T-cell (primary cell): ENCODE measurements at regions not wholly inside any gene's neighbourhood (a gene's known extent, or its start where the extent isn't known, plus 50 kb on each side); places are given as distances from the start of the nearest gene placed in this dataset.

Experiments
- ATAC-seq, 4 experiments: fragments of 200-7000 bp in 3 of 4; fragments of 150-1000 bp in 1 of 4; cut with Tn5 transposase; replicated peaks in 1 of 4; 1 replicate in 3 of 4; 2 replicates in 1 of 4; pipeline ENCODE4 v1.10.0; 2021; ENCODE audit warnings: moderate library complexity in 3 of 4, mild to moderate bottlenecking in 2 of 4, moderate number of reproducible peaks in 1 of 4
- CTCF ChIA-PET, 2 donors: fragments of 300-600 bp; sonication (Branson Sonifier 250); formaldehyde crosslinking; loops; one replicate each; lab custom pipeline; 2022; ENCODE audit warnings: antibody characterized with exemption in 2 of 2; lab: Charles Lee
- POLR2A ChIA-PET, 2 donors: fragments of 300-600 bp; sonication (Branson Sonifier 250); formaldehyde crosslinking; loops; one replicate each; lab custom pipeline; 2022; ENCODE audit warnings: antibody characterized with exemption in 2 of 2; lab: Charles Lee
- DNase-seq, 35 experiments: peaks; one replicate each; pipeline versions ENCODE4 v3.0.0 to v3.0.0-alpha.2; 2013 to 2023
- H3K27ac ChIP-seq: one replicate; pipeline ENCODE4 v1.5.1; 2013; ENCODE audit warnings: low read length
- H3K27me3 ChIP-seq, 2 experiments: replicated peaks in 1 of 2; 1 replicate in 1 of 2; 2 replicates in 1 of 2; pipeline versions ENCODE4 v1.6.1 to v1.7.0; 2013; ENCODE audit warnings: low read length in 1 of 2, mixed read lengths in 1 of 2; ENCODE audit not compliant: control insufficient read depth in 2 of 2, insufficient read depth in 2 of 2; ENCODE audit errors: extremely low read depth in 1 of 2
- H3K36me3 ChIP-seq, 2 donors: 1 replicate in 1 of 2; 2 replicates in 1 of 2; pipeline versions ENCODE4 v1.6.1 to v1.7.0; 2013; ENCODE audit warnings: low read length in 1 of 2; ENCODE audit not compliant: control insufficient read depth in 2 of 2, insufficient read depth in 1 of 2; ENCODE audit errors: extremely low read depth in 1 of 2
- H3K4me1 ChIP-seq, 2 experiments: 1 replicate in 1 of 2; 2 replicates in 1 of 2; pipeline versions ENCODE4 v1.6.1 to v1.7.0; 2013; ENCODE audit warnings: low read length in 2 of 2, mixed read lengths in 1 of 2; ENCODE audit not compliant: insufficient read depth in 2 of 2, control insufficient read depth in 1 of 2; ENCODE audit errors: extremely low read depth in 1 of 2
- H3K4me3 ChIP-seq, 2 donors: 1 replicate in 1 of 2; 2 replicates in 1 of 2; pipeline versions ENCODE4 v1.5.1 to v1.7.0; 2013; ENCODE audit warnings: mild to moderate bottlenecking in 2 of 2, low read length in 1 of 2, moderate library complexity in 1 of 2; ENCODE audit not compliant: control insufficient read depth in 1 of 2; ENCODE audit errors: extremely low read depth in 1 of 2
- H3K9me3 ChIP-seq: 2 replicates; pipeline ENCODE4 v1.7.0; 2013
- H3K27ac Mint-ChIP-seq, 2 donors: one replicate each; pipeline ENCODE4 v1.8.0; 2020 to 2021; ENCODE audit warnings: mild to moderate bottlenecking in 2 of 2, mixed read lengths in 2 of 2
- H3K27me3 Mint-ChIP-seq, 2 donors: one replicate each; pipeline ENCODE4 v1.8.0; 2021 to 2022; ENCODE audit warnings: mixed read lengths in 2 of 2
- H3K36me3 Mint-ChIP-seq: one replicate; pipeline ENCODE4 v1.8.0; 2021; ENCODE audit warnings: mixed read lengths
- H3K4me1 Mint-ChIP-seq, 3 donors: one replicate each; pipeline ENCODE4 v1.8.0; 2020 to 2022; ENCODE audit warnings: mixed read lengths in 3 of 3, mild to moderate bottlenecking in 1 of 3
- H3K4me3 Mint-ChIP-seq, 3 donors: one replicate each; pipeline ENCODE4 v1.8.0; 2020 to 2022; ENCODE audit warnings: mild to moderate bottlenecking in 3 of 3, mixed read lengths in 3 of 3, moderate library complexity in 3 of 3
- H3K9me3 Mint-ChIP-seq, 3 donors: one replicate each; pipeline ENCODE4 v1.8.0; 2020 to 2022; ENCODE audit warnings: mixed read lengths in 3 of 3
- WGBS: methylation state at CpG from one replicate; pipeline ENCODE4 v1.1.5; 2013; ENCODE audit warnings: missing lambda C conversion rate; ENCODE audit not compliant: insufficient coverage; 5-methylcytosine and 5-hydroxymethylcytosine counted together

- Mint-ChIP-seq H3K36me3 (no peaks in the 10 kb centered on the region), H3K4me3 (no peak overlapping the region), H3K9me3 (no peaks in the 10 kb centered on the region), H3K27me3 (no peaks in the 10 kb centered on the region), H3K27ac (no peak overlapping the region), H3K4me1 (peaks cover 0 to 6% (median 0%) of the 10 kb centered on the region in 3 donors)
- POLR2A ChIA-PET: no interaction called here
- ATAC-seq: no peak
- WGBS: 57% methylated on average over 2 of the region's 4 CpGs
- no peaks in the 10 kb centered on the region for H3K9me3 ChIP-seq
- H3K36me3 ChIP-seq: no peaks in the 10 kb centered on the region
- no peaks in the 10 kb centered on the region for H3K4me1 ChIP-seq
- CTCF ChIA-PET: no interaction called here
- no peak overlapping the region for H3K4me3 ChIP-seq
- no peaks in the 10 kb centered on the region for H3K27me3 ChIP-seq
- DNase-seq: no peak
- no peak overlapping the region for H3K27ac ChIP-seq
Observed at GRCh38 chr2:143901185-143901842, 618.6 kb downstream of the ZEB2 start.

- H3K27ac ChIP-seq: no peak overlapping the region
- ChIA-PET CTCF (interaction anchor here in 1 of 2 donors (0.6 kb wide), 1 partner anchor 1053 kb away, joined by 6 read pairs; no protein-coding TSS in a partner anchor), POLR2A (no interaction called here)
- ATAC-seq: no peak
- H3K27me3 Mint-ChIP-seq: no peaks in the 10 kb centered on the region
- no peak for DNase-seq
- H3K4me1 ChIP-seq: no peaks in the 10 kb centered on the region
- no peaks in the 10 kb centered on the region for H3K36me3 Mint-ChIP-seq
- H3K4me3 Mint-ChIP-seq: no peak overlapping the region
- H3K9me3 Mint-ChIP-seq: no peaks in the 10 kb centered on the region
- no peak overlapping the region for H3K27ac Mint-ChIP-seq
- H3K27me3 ChIP-seq: no peaks in the 10 kb centered on the region
- H3K4me1 Mint-ChIP-seq: peaks cover 0 to 6% (median 0%) of the 10 kb centered on the region in 3 donors
- H3K4me3 ChIP-seq: no peak overlapping the region
- H3K9me3 ChIP-seq: no peaks in the 10 kb centered on the region
- WGBS: 88% methylated on average over 2 of the region's 4 CpGs
- no peaks in the 10 kb centered on the region for H3K36me3 ChIP-seq
Observed at GRCh38 chr2:143899987-143900386, 619.9 kb downstream of the ZEB2 start.

- H3K27me3 ChIP-seq: peaks cover 0 to 4% of the 10 kb centered on the region in 2 experiments
- H3K9me3 Mint-ChIP-seq: no peaks in the 10 kb centered on the region
- no peaks in the 10 kb centered on the region for H3K9me3 ChIP-seq
- no peaks in the 10 kb centered on the region for H3K4me1 Mint-ChIP-seq
- CTCF ChIA-PET: no interaction called here
- no CpG with 5 or more reads among the region's 3 CpGs for WGBS
- H3K4me3 ChIP-seq: no peak overlapping the region
- H3K4me1 ChIP-seq: no peaks in the 10 kb centered on the region
- ATAC-seq: no peak
- no peak overlapping the region for H3K27ac ChIP-seq
- H3K36me3 ChIP-seq: no peaks in the 10 kb centered on the region
- H3K27me3 Mint-ChIP-seq: peaks cover 0 to 11% of the 10 kb centered on the region in 2 donors
- DNase-seq: no peak
- H3K4me3 Mint-ChIP-seq: no peak overlapping the region
- no peaks in the 10 kb centered on the region for H3K36me3 Mint-ChIP-seq
- no peak overlapping the region for H3K27ac Mint-ChIP-seq
- POLR2A ChIA-PET: no interaction called here
Observed at GRCh38 chr2:143893371-143893770, 626.5 kb downstream of the ZEB2 start.

- no peaks in the 10 kb centered on the region for H3K36me3 ChIP-seq
- H3K27ac ChIP-seq: no peak overlapping the region
- WGBS: 94% methylated on average over 6 of the region's 7 CpGs
- H3K9me3 Mint-ChIP-seq: no peaks in the 10 kb centered on the region
- CTCF ChIA-PET: no interaction called here
- H3K27me3 ChIP-seq: peaks cover 0 to 5% of the 10 kb centered on the region in 2 experiments
- no peaks in the 10 kb centered on the region for H3K4me1 Mint-ChIP-seq
- ATAC-seq: no peak
- no peaks in the 10 kb centered on the region for H3K4me1 ChIP-seq
- no peak overlapping the region for H3K27ac Mint-ChIP-seq
- no peak overlapping the region for H3K4me3 ChIP-seq
- POLR2A ChIA-PET: no interaction called here
- no peak for DNase-seq
- H3K27me3 Mint-ChIP-seq: peaks cover 4 to 11% of the 10 kb centered on the region in 2 donors
- no peak overlapping the region for H3K4me3 Mint-ChIP-seq
- H3K36me3 Mint-ChIP-seq: no peaks in the 10 kb centered on the region
- H3K9me3 ChIP-seq: no peaks in the 10 kb centered on the region
Observed at GRCh38 chr2:143891879-143892308, 628.0 kb downstream of the ZEB2 start.

GRCh38 chr2:143890798-143891197 is 629.1 kb downstream of the ZEB2 start:
- H3K27ac Mint-ChIP-seq: no peak overlapping the region
- ATAC-seq: no peak
- WGBS: 100% methylated on average over 1 of the region's 3 CpGs
- peaks cover 0 to 5% of the 10 kb centered on the region in 2 experiments for H3K27me3 ChIP-seq
- no peak overlapping the region for H3K4me3 ChIP-seq
- no peaks in the 10 kb centered on the region for H3K4me1 Mint-ChIP-seq
- no peaks in the 10 kb centered on the region for H3K36me3 ChIP-seq
- H3K36me3 Mint-ChIP-seq: no peaks in the 10 kb centered on the region
- CTCF ChIA-PET: no interaction called here
- no peak overlapping the region for H3K4me3 Mint-ChIP-seq
- H3K27me3 Mint-ChIP-seq: peaks cover 4 to 11% of the 10 kb centered on the region in 2 donors
- no peaks in the 10 kb centered on the region for H3K9me3 ChIP-seq
- POLR2A ChIA-PET: no interaction called here
- DNase-seq: no peak
- H3K27ac ChIP-seq: no peak overlapping the region
- no peaks in the 10 kb centered on the region for H3K9me3 Mint-ChIP-seq
- no peaks in the 10 kb centered on the region for H3K4me1 ChIP-seq

- Mint-ChIP-seq H3K4me3 (no peak overlapping the region), H3K36me3 (no peaks in the 10 kb centered on the region), H3K9me3 (no peaks in the 10 kb centered on the region), H3K27ac (no peak overlapping the region), H3K27me3 (peaks cover 4 to 11% of the 10 kb centered on the region in 2 donors), H3K4me1 (no peaks in the 10 kb centered on the region)
- Histone ChIP-seq H3K4me3 (no peak overlapping the region), H3K36me3 (no peaks in the 10 kb centered on the region), H3K27me3 (peaks cover 0 to 5% of the 10 kb centered on the region in 2 experiments), H3K27ac (no peak overlapping the region), H3K4me1 (no peaks in the 10 kb centered on the region), H3K9me3 (no peaks in the 10 kb centered on the region)
- no peak for DNase-seq
- POLR2A ChIA-PET: no interaction called here
- CTCF ChIA-PET: no interaction called here
- no peak for ATAC-seq
- WGBS: 90% methylated on average over 2 of the region's 4 CpGs
Observed at GRCh38 chr2:143889216-143889615, 630.7 kb downstream of the ZEB2 start.
